C4-2B (cell line): ENCODE measurements at regions not wholly inside any gene's neighbourhood (a gene's known extent, or its start where the extent isn't known, plus 50 kb on each side); places are given as distances from the start of the nearest gene placed in this dataset.

Experiments used
- H3K27ac ChIP-seq: fragments of 450-650 bp; 2 replicates; pipeline ENCODE4 v1.5.1; 2017
- ZFX ChIP-seq: fragments of 450-650 bp; IDR thresholded peaks from 2 replicates; pipeline ENCODE4 v1.6.1; 2017
- TF ChIP-seq, protein P1 (sequence below): fragments of 450-650 bp; conservative IDR thresholded peaks from 2 replicates; pipeline ENCODE4 v1.5.1; 2017; ENCODE audit warnings: mild to moderate bottlenecking

GRCh38 chr19:30861919-30862318 is 487.3 kb downstream of the TSHZ3 start:
- no peak overlapping the region for H3K27ac ChIP-seq
- TF ChIP-seq, protein P1, sequence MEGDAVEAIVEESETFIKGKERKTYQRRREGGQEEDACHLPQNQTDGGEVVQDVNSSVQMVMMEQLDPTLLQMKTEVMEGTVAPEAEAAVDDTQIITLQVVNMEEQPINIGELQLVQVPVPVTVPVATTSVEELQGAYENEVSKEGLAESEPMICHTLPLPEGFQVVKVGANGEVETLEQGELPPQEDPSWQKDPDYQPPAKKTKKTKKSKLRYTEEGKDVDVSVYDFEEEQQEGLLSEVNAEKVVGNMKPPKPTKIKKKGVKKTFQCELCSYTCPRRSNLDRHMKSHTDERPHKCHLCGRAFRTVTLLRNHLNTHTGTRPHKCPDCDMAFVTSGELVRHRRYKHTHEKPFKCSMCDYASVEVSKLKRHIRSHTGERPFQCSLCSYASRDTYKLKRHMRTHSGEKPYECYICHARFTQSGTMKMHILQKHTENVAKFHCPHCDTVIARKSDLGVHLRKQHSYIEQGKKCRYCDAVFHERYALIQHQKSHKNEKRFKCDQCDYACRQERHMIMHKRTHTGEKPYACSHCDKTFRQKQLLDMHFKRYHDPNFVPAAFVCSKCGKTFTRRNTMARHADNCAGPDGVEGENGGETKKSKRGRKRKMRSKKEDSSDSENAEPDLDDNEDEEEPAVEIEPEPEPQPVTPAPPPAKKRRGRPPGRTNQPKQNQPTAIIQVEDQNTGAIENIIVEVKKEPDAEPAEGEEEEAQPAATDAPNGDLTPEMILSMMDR: no peak
- TF ChIP-seq ZFX: no peak

DNA sequence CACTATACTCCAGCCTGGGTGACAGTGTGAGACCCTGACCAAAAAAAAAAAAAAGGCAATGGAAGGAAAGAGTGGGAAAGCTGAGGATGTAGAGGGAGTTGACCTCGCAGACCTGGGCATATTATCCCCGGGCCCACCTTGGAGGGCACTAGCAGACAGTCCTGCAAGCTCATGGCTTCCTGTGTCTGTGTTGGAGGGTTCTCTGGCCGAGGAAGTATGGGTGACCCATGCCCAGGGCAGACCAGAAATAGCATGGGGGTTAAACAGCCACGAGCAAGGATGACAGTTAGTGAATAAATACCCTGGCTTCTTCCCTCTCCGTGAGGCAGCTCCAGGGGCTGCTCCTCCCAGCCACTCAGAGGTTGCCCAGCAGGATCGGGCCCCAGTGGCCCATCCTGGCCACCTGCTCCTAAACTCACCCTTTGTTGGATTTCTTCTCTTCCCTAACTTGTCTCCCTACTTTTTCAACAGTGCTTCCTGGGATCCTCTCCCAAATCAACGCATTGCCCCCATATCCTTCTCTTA is 485.8 kb downstream of the ZNF536 start:
- TF ChIP-seq, protein P1: no peak
- no peak for TF ChIP-seq ZFX
- H3K27ac ChIP-seq: no peak overlapping the region

GRCh38 chr19:30857388-30857787 is 485.2 kb downstream of the ZNF536 start:
- TF ChIP-seq ZFX: no peak
- TF ChIP-seq, protein P1: no peak
- no peak overlapping the region for H3K27ac ChIP-seq

DNA sequence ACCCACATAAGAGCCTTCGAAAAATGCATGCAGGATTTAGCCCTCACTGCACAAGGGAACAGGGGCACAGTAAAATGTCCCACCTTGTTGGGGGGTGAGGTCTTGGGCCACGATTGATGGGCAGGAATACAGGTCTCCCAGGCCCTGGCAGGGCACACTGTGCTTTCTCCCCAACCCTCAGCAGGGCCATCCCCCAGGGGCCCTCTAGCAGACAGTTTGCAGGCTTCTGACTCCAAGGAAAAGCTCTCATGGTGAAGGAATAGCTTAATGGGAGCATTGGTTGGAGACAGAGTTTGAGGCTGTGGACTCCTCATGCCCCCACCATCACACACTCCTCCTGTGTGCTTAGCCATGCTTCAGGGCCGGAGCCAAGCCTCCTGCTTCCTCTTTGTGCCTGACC is 484.6 kb downstream of the ZNF536 start:
- H3K27ac ChIP-seq: no peak overlapping the region
- TF ChIP-seq ZFX: no peak
- TF ChIP-seq, protein P1: no peak

- no peak overlapping the region for H3K27ac ChIP-seq
- TF ChIP-seq ZFX: no peak
- TF ChIP-seq, protein P1: no peak
These were observed 484.2 kb downstream of the ZNF536 start for GRCh38 chr19:30856376-30856775.

GRCh38 chr19:30855442-30855841 is 483.3 kb downstream of the ZNF536 start:
- H3K27ac ChIP-seq: no peak overlapping the region
- TF ChIP-seq, protein P1: no peak
- TF ChIP-seq ZFX: no peak

- TF ChIP-seq, protein P1: no peak
- TF ChIP-seq ZFX: no peak
- H3K27ac ChIP-seq: no peak overlapping the region
These were observed 482.5 kb downstream of the ZNF536 start for GRCh38 chr19:30854661-30855060.
